ENCODE measurements at regions not wholly inside any gene's neighbourhood (a gene's known extent, or its start where the extent isn't known, plus 50 kb on each side); places are given as distances from the start of the nearest gene placed in this dataset.

DNA sequence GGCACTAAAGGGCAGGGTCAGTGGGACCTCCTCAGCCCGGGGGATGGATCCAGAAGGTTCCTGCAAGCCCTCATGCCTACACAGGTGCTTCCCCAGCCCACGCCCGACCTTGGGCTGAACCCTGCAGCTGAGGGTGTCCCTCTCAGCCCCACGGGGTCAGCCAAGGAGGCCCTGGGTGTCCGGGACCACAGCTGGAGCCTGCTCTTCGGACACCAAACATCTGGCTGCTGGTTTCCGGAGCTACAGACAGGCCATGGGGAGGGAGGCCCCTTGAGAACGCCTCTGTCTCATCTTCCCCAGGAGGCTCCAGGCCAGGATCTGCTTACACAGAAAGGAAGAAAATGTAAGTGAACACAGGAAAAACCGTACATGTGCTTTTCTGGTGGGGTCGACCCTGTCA, 355.7 kb downstream of the MN1 start:
- peak in 1 of 2 donors; percentile 33 for DNase-seq
- intact Hi-C loops (cut with DNase I, micrococcal nuclease): no loop called here

GRCh38 chr22:27447289-27447688, 354.3 kb downstream of the MN1 start:
- intact Hi-C loops (cut with DNase I, micrococcal nuclease): no loop called here
- ATAC-seq: no peak
- no peak for DNase-seq

More for the DNA sequence above, 355.7 kb downstream of the MN1 start:
- no peak for ATAC-seq

DNA sequence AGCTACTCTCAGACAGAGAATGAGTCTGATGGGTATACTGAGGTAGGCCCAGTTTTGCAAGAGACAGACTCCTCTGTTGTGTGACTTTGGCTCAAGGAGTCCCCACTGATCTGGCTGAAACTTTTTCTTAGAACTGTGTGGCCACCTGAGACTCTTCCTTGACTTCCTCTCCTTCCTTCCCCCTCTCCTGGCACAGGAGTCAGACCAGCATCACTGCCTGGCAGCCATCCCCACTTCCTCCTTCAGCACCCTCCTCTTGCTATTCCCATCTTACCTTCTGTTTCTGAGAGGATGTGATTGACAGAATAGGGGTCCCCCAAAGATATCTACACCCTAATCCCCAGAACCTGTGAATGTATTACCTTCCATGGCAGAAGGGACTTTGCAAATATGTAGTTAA, 351.1 kb downstream of the MN1 start:
- ATAC-seq: no peak
- intact Hi-C loops (cut with DNase I, micrococcal nuclease): no loop called here
- no peak for DNase-seq

GRCh38 chr22:27452245-27452644, 349.3 kb downstream of the MN1 start:
- intact Hi-C loops (cut with DNase I, micrococcal nuclease): no loop called here
- ATAC-seq (no peak), DNase-seq (no peak)

DNA sequence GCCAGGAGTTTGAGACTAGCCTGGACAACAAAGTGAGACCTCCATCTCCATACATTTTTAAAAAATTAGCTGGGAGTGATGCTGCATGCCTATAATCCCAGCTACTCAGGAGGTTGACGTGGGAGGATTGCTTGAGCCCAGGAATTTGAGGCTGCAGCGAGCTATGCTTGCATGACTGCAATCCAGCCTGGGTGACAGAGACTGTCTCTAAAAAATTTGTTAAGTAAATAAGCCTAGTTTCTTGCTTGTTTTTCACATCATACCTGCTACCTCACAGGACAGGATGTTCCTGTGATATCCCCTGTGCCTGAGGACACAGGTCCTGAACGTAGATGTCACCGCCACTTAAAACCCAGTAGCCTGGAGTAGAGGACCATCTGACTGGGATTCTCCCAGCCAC, 348.6 kb downstream of the MN1 start:
- intact Hi-C loops (cut with DNase I, micrococcal nuclease): no loop called here
- no peak for DNase-seq
- ATAC-seq: no peak

DNA sequence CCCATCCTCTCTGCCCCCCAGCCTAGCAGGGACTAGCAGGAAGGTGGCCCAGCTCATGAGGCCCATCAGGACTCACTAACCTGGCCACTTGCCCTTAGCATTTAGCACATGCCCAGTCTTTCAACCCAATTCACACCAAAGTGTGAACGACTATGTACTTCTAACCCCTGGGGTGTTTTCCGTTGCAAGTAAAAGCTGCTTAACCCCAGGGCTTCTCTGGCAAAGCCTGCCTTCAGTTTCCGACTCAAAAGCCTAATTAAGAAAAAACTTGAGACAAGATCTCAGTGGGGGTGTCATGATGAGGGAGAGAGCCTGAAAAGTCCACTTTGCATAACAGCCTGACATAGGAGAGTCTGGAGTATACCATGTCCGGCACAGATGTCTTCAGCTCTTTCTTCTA, 347.8 kb downstream of the MN1 start:
- intact Hi-C loops (cut with DNase I, micrococcal nuclease): no loop called here
- no peak for DNase-seq
- ATAC-seq: no peak

- DNase-seq (no peak), ATAC-seq (no peak)
- intact Hi-C loops (cut with DNase I, micrococcal nuclease): no loop called here
Observed at GRCh38 chr22:27454807-27455450, 346.6 kb downstream of the MN1 start.

DNA sequence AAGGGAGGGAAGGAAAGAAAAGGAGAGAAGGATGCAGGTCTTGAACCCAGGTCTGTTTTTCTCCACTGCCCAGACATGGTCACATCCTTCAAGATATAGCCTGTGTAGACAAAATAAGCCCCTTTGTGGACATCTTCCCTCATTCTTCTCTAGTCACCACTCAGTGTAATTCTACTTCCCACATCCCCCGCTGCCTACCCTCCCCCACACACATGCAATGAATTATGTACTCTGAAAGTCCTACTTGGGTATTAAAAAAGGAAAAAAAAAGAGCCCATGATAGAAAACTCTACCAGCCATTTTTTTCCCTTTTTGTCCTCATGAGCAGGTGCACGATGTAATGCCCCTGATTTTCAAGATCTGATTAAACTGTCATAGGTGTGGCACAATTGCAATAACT, 346.0 kb downstream of the MN1 start:
- intact Hi-C loops (cut with DNase I, micrococcal nuclease): no loop called here
- DNase-seq (no peak), ATAC-seq (no peak)

DNA sequence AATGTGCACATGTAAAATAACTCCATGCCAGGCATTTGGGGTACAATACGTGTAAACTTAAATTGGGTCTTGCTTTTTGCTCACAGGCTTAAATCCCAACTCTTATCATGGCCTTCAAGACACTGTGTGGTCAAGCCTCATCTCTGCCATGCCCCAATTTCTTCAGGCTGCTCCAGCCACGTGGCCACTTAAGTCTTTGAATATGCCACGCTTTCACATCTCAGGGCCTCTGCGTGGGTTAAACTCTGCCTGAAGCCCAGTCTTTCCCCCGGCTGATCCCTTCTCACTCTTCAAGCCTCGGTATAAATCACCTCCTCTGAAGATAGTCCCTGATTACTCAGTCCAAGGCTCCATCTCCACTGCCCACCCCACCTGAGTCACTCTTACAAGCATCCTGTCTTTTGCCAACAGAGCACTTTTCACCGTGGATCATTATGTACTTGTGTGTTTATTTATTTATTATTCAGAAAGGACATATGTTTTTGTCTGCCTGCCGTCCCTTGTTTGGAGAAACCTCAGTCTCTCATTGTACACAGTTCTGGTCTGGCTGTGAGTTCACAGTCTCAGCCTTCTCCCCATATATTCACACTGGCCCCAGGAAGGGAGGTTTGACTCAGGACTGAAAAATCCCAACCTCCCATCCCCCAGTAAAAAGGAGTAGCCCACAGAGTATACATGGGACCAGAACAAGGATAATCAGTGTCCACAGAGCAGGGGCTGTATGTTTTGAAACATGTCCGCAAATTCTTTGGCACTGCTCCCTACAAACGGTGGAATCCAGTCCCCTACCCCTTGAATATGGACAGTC, 344.7 kb downstream of the MN1 start:
- DNase-seq: no peak
- intact Hi-C loops (cut with DNase I, micrococcal nuclease): no loop called here
- no peak for ATAC-seq

DNA sequence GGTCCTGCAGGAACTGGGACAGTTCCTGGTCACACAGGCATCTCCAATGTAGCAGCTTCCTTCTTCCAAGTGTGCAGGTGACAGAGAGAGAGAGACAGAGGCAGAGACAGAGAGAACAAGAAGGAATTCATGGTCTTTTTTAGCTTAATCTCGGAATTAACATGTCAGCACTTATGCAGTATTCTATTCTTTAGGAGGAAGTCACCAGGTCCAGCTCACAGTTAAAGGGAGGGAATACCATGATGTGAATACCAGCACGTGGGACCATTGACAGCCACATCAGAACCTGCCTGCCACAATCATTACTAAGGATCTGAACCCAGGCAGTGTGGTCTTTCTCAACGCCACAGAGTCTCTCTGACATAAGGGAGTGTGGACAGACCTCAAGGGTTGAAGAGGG, 341.6 kb downstream of the MN1 start:
- DNase-seq: no peak
- no peak for ATAC-seq
- intact Hi-C loops (cut with DNase I, micrococcal nuclease): no loop called here

DNA sequence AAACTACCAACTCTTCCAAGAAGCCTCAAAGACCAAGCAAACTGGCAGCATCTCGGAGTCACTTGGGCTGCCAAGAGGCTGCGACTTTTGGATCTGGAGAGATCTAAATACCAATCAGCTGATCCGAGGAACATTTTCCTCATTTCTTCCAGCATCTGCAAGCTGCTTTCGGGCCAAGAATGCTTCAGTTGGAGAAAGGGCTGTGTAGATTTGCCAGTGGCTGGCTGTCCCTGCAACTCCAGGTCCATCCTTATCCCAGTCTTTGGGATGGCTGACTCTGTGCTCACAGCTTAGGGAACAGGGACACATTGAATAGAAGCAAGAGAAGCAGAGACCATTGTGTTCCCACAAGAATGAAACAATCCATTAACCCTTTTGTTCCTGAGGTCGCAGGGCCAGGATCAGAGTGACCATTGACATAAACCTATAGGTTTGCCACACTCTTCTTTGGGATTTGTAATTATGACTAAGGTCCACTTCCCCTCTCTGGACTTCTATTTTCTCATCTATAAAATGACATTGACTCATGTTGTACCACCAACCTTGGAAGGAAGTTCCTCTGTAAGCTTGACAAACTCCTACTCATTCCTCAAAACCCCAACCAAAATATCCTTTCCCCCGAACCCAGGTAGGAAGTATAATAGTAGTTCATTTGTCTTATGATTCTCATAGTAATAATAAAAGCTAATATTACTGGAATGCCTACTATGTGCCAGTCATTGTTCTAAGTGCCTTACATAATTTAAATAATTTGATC, 340.8 kb downstream of the MN1 start:
- intact Hi-C loops (cut with DNase I, micrococcal nuclease): no loop called here
- no peak for ATAC-seq
- peak in 1 of 2 donors; percentile 18 for DNase-seq

DNA sequence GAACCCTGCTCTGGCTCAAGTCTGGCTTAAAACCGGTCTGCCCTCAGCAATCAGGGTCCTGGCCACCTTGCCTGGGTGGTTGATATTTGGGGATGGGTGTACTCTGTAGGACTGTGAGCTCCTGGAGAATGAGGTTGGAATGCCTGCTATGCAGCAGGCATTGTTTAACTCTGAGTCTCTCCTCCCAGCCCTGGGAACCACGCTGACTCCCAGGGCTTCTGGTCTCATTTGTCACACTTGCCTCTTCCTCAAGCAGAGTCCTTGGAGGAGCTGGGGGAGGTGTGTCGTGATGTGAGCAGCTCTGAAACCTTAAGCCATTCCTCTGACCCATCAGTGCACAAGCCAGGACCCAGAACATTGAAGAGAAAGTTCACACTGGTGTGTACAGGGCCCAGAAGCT, 340.1 kb downstream of the MN1 start:
- DNase-seq (no peak), ATAC-seq (no peak)
- intact Hi-C loops (cut with DNase I, micrococcal nuclease): no loop called here

DNA sequence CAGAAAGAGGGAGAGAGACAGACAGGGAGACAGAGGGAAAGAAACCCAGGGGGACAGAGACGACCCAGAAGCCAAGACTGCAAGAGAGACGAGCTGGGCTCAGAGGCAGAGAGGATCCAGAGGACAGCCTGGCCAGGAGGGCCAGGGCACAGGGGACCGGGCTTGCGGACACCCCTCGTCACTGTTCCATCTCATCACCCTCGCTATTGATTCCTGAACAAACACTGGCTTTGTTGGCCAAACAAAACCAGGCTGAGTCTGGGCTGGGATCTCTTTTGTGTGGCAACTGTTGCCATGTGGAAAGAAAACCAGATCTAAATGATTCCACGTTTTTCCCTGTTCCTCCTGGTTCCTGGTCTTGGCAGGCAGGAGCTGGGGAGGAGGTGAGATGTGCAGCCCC, 339.4 kb downstream of the MN1 start:
- ATAC-seq: no peak
- intact Hi-C loops (cut with DNase I, micrococcal nuclease): no loop called here
- no peak for DNase-seq

DNA sequence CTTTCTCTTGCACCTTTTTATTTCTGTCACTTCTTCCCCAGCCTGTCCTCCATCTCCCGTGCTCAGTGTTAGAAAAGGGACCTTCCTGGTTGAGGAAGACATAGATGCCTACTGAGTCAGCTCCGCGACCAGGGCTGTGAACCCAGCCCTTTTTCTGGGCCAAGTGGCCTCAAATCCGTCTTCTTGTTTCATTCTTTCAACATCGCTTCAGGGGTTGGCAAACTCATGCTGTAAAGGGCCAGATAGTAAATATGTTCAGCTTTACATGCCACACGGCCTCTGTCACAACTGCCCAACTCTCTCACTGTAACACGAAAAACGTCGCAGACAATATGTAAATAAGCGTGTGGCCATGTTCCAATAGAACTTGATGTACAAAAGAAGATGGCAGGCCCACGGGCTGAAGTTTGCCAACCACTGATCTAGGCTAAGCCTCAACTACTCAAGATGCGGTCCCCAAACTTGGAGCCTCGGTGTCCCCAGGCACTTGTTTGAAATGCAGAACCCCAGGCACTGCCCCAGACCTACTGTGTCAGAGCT, 338.4 kb downstream of the MN1 start:
- intact Hi-C loops (cut with DNase I, micrococcal nuclease): no loop called here
- no peak for ATAC-seq
- no peak for DNase-seq

GRCh38 chr22:27466229-27466628, 335.3 kb downstream of the MN1 start:
- no peak for ATAC-seq
- no peak for DNase-seq
- intact Hi-C loops (cut with DNase I, micrococcal nuclease): no loop called here

GRCh38 chr22:27466778-27467438, 334.6 kb downstream of the MN1 start:
- intact Hi-C loops (cut with DNase I, micrococcal nuclease): no loop called here
- ATAC-seq: no peak
- no peak for DNase-seq

DNA sequence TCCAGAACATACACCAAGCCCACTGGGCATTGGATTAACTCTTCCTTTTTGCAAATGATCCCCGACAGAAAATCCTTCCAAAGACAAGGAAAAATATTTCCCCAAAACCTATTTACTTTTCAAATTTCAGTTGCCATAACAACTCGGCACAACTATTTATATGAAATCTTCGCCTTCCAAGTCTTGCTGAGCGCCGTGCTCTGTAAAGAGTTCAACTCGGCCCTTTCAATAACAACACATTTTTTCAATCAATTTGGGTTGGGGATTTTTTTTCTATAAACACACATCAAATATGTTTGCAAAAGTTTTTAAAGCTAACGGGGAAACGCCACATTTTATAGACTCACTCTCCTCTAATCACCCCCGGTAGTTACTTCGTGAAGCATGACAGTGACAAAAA, 333.8 kb downstream of the MN1 start:
- ATAC-seq (no peak), DNase-seq (no peak)
- intact Hi-C loops (cut with DNase I, micrococcal nuclease): no loop called here

- ATAC-seq: no peak
- intact Hi-C loops (cut with DNase I, micrococcal nuclease): no loop called here
- DNase-seq: no peak
Observed at GRCh38 chr22:27468712-27469111, 332.8 kb downstream of the MN1 start.

DNA sequence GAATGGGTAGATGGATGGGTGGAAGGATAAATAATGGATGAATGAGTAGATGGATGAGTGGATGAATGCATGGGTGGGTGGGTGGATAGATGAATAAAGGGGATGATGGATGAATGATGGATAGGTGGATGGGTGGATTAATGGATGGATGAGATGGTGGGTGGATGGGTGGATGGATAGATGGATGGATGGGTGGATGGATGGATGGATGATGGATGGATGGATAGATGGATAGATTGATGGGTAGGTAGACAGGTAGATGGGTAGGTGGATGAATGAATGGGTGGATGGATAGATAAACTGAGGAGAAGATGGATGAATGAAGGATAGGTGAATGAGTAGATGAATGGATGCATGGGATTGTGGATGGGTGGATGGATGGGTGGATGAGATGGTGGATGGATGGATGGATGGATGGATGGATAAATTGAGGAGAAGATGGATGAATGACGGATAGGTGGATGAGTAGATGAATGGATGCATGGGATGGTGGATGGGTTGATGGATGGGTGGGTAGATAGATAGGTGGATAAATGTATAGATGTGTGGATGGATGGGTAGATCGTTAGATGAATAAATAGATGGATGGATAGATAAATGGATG, 331.3 kb downstream of the MN1 start:
- ATAC-seq (no peak), DNase-seq (no peak)
- intact Hi-C loops (cut with DNase I, micrococcal nuclease): no loop called here

Data from left colon (tissue), 2 donors.